Suppressor macrophage (primary cell): ENCODE measurements at regions not wholly inside any gene's neighbourhood (a gene's known extent, or its start where the extent isn't known, plus 50 kb on each side); places are given as distances from the start of the nearest gene placed in this dataset.

Experiments used
- DNase-seq, 4 experiments: peaks; one replicate each; pipeline ENCODE4 v3.0.0-alpha.2; 2020 to 2022

- no peak for DNase-seq
Observed at GRCh38 chr2:235312571-235312970, 181.3 kb upstream of the AGAP1 start.

- DNase-seq = no peak
Observed at GRCh38 chr2:235314371-235314930, 179.4 kb upstream of the AGAP1 start.

GRCh38 chr2:235319095-235319494 lies 174.7 kb upstream of the AGAP1 start:
- no peak for DNase-seq

- DNase-seq = no peak
Observed at GRCh38 chr2:235320326-235320725, 173.5 kb upstream of the AGAP1 start.

GRCh38 chr2:235324324-235324723 lies 169.5 kb upstream of the AGAP1 start:
- no peak for DNase-seq

- DNase-seq = no peak
Observed at GRCh38 chr2:235325151-235325550, 168.7 kb upstream of the AGAP1 start.

- no peak for DNase-seq
Observed at GRCh38 chr2:235328991-235329390, 164.9 kb upstream of the AGAP1 start.

- no peak for DNase-seq
Observed at GRCh38 chr2:235330775-235331451, 162.9 kb upstream of the AGAP1 start.

GRCh38 chr2:235332240-235332890 lies 161.5 kb upstream of the AGAP1 start:
- no peak for DNase-seq

- no peak for DNase-seq
Observed at GRCh38 chr2:235333076-235333475, 160.8 kb upstream of the AGAP1 start.

- DNase-seq = no peak
Observed at GRCh38 chr2:235334179-235334578, 159.7 kb upstream of the AGAP1 start.

- no peak for DNase-seq
Observed at GRCh38 chr2:235343156-235343774, 150.6 kb upstream of the AGAP1 start.

GRCh38 chr2:235343869-235344268 lies 150.0 kb upstream of the AGAP1 start:
- DNase-seq = no peak

GRCh38 chr2:235345745-235346144 lies 148.1 kb upstream of the AGAP1 start:
- no peak for DNase-seq

- no peak for DNase-seq
Observed at GRCh38 chr2:235347691-235348090, 146.2 kb upstream of the AGAP1 start.

GRCh38 chr2:235348329-235348728 lies 145.5 kb upstream of the AGAP1 start:
- DNase-seq = no peak

GRCh38 chr2:235350234-235350633 lies 143.6 kb upstream of the AGAP1 start:
- DNase-seq = no peak

GRCh38 chr2:235352541-235352940 lies 141.3 kb upstream of the AGAP1 start:
- no peak for DNase-seq

GRCh38 chr2:235357881-235358280 lies 136.0 kb upstream of the AGAP1 start:
- DNase-seq = no peak

GRCh38 chr2:235358981-235359471 lies 134.8 kb upstream of the AGAP1 start:
- DNase-seq = no peak

- no peak for DNase-seq
Observed at GRCh38 chr2:235360446-235360845, 133.4 kb upstream of the AGAP1 start.

- DNase-seq = no peak
Observed at GRCh38 chr2:235365743-235366142, 128.1 kb upstream of the AGAP1 start.

GRCh38 chr2:235366390-235366789 lies 127.5 kb upstream of the AGAP1 start:
- DNase-seq = no peak

- DNase-seq = no peak
Observed at GRCh38 chr2:235366807-235367206, 127.0 kb upstream of the AGAP1 start.
